Stimulated activated CD4-positive, alpha-beta T cell treated with anti-CD3 and anti-CD28 coated beads, Interleukin-4, amount 100 ng/mL, for 4 hours (primary cell): ENCODE measurements at regions not wholly inside any gene's neighbourhood (a gene's known extent, or its start where the extent isn't known, plus 50 kb on each side); places are given as distances from the start of the nearest gene placed in this dataset.
"Not testable (repeated sequence)": the region's sequence is repeated elsewhere in the genome, so short reads cannot be mapped to it uniquely, and the experiment has no call there.

Experiments
- DNase-seq, 2 experiments: peaks; one replicate each; pipeline ENCODE4 v3.0.0-alpha.2; 2020

DNA sequence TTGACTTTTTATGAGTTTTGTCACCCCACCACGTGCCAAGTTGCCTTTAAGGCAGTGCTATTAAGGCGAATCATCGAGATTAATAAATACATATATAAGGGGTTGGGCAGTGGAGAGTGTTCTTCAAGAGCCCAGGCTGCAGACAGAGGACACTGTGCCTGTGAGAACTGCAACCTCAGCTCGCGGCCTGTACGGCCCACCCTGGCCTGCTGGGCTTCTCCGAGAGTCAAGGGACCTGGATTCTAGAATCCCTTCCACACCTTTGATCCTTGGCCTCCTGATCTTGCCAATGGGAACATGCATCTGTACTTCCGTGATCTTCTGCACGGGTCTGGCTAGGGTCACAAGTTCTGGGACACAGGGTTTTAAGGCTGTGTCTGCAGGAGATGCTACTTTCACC, 54.5 kb downstream of the IRX5 start:
- DNase-seq, result no peak

DNA sequence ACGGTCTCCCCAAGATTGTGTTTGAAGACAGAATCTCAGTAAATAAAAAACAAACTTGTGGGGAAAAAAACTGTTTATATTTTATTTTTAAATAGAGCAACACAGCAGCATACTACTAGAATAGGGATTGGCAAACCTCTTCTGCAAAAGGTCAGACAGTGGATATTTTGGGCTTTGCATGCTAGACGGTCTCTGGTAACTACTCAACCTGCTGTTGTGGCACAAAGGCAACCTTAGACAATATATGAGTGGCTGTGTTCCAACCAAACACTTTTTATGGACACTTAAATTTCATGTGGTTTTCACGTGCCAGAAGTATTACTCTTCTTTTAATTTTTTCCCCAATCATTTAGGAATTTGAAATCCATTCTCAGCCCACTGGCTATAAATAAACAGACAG, 55.0 kb downstream of the IRX5 start:
- no peak for DNase-seq

DNA sequence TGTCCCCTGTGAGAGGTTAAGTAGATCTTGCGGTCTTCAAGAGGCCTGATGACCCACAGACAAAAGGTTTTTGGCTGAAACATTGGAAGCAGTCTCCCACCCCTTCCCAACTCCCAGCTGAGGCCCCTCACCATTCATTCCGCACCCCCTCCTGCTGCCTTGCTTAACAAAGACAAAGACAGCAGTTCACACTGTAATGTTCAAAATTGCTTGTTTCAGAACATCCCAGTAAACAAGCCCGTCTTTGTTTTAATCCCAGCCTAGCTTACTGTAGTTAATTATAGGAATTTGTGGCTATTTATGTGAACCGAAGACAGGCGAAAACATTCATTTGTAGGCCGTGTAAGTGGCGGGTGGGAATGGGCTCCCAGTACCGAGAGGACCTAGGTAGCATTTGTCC, 55.7 kb downstream of the IRX5 start:
- no peak for DNase-seq

DNA sequence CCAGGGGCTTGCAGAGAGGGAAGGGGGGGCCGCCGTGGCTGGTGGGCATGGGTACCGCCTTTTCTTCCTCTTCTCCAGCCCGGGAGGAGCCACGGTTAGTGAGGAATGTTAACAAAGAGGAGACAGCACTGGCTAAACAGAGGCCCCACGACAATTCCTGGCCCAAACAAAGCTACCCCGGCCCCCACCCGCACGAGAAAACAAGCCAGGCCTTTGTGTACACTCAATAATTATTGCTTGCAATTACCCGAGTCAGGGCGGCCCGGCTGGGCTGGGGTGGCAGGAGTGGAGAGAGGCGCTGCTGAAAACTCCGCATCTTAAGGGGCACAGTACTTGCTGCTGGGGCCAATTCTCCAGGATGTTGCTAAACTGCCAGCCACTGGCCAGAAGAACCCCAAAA, 56.4 kb downstream of the IRX5 start:
- no peak for DNase-seq

DNA sequence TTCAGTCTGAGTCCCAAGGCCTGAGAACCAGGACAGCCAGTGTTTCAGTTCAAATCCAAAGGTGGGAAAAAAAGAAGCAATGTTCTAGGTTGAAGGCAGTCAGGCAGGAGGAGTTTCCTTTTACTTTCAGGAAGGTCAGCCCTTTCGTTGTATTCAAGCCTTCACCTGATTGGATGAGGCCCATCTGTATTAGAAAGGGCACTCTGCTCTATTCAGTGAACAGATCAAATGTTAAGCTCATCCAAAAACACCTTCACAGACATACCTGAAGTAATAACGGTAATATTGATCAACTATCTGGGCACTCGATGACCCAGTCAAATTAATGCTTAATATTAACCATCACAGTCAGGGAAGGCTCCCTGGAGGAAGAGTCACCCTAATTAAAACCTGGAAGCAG, 60.9 kb downstream of the IRX5 start:
- DNase-seq, result no peak

DNA sequence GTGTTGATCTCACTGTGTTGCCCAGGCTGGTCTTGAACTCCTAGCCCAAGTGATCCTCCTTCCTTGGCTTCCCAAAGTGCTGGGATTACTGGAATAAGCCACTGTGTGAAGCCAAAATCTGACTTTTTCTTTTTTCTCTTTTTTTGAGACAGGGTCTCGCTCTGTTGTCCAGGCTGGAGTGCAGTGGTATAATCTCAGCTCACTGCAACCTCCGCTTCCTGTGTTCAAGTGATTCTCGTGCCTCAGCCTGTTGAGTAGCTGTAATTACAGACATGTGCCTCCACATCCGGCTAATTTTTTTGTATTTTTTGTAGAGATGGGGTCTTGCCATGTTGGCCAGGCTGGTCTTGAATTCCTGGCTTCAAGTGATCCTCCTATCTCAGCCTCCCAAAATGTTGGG, 61.3 kb downstream of the IRX5 start:
- DNase-seq, result not testable (repeated sequence)

DNA sequence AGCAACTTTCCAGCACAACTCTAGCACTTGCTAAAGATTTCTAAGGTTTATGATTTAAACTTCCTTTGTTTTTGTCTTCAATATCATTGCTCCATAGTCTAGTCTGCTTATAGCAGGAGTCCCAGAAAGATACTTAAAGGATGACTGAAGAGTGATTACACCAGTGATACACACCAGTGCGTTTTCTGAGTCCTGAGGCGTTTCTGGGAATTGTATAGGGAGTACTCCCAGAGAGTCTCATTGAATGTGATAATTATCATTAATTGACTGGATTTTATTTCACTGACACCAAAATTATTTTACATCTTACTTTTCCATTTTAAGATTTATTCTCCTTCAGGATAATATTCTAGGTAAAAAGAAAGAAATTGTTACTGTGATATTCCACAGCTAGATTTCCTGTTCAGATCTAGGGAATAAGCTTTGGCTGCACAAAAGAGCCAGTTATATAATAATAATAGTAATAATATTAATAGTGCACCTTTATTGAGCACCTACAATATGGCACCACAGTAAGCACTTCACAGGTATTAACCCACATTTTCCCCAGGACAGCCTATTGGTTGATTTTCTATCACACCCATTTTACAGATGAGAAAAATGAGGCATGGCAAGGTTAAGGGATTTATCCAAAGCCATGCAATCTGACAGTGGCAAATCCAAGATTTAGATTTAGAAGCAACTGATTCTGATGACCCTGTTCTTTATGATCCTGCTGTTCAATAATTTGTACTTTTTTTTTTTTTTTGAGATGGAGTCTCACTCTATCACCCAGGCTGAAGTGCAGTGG, 62.6 kb downstream of the IRX5 start:
- DNase-seq, result no peak

DNA sequence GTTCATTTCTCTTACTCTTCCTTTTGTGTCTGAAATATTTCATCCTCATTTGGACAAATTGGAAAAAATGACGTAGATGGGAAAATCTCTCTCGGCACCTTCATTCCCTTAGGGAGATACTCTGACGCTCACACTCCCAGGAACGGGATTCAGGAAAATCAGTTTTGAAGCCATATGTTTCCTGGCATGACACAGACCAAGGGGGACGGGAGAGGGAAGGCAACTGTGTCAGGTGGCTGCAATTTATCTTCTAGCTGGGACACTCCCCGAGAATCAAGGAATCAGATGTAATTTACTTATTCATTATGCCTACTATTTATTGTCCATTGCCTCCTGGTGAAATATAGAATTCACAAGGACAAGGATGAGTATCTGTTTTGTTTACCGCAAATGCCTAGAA, 65.5 kb downstream of the IRX5 start:
- no peak for DNase-seq

DNA sequence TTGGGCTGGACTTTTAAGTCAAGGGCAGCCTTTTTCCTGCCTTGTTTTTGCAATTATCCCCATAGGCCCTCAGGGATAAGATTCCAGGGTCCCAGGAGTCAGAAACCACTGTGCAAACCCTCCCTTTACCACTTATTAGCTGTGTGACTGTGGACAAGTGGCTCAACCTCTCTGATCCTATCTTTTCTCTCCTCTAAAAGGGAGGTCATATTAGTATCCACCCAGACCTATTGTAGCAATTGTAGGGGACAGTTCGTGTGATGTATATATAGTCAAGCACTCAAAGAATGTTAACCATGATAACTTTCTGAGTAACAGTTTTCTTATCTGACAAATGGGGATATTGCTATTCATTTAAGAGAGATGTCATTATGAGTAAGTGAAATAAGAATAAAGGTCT, 68.2 kb downstream of the IRX5 start:
- no peak for DNase-seq

DNA sequence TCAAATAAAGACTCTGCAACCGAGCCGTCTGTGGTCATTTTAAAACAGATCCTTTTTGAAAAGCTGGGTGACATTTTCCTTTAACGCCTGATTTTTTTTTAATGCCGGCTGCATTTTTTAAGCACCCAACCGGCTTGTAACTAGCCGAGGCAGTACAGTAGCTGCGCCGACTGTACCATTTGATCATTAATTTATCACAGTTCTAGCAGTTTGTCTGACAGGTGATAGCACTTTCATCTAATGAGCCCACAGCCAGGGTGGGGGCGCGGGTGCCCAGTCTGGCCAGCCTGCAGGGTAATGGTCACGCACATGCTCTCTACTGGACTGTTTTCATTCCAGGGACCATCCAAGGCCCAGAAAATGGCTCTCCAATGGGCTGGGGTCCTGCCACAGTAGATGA, 68.8 kb downstream of the IRX5 start:
- no peak for DNase-seq

DNA sequence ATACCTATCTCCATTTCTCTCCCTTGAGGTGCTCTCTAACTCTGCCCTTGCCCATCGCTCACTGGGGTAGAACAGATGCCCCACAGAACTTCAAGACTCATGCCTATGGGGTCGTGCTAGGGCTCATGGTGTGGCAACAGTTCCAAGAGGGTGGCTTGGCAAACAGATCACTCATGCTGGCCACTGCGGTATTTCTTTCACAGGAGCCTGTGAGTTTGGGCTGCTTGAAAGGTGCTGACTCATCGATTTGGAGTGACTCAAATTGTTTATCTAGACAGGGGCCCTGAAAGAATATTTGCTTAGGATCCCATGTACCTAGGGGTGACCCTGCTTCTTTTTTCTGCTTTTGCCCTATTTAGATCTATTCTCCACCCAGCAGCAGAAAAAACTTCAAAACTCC, 69.9 kb downstream of the IRX5 start:
- DNase-seq, result no peak

DNA sequence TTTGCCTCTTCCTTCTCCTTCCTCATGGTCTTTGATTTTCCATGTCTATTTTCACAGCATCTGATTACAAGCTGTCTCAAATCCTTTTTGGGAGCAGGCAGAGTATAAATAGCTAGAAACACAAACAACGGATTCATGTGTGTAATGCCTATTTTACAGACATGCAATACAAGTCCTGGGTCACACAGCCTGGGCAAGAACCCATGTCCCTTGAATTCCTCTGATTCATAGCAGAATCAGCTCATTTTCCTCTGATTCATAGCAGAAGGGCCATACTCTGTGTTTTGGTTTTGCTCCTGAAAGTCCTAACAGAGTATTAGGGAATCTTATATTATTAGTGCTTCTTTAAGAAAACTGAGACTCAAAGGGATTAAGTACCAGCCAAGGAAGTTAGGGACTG, 71.3 kb downstream of the IRX5 start:
- DNase-seq, result no peak

DNA sequence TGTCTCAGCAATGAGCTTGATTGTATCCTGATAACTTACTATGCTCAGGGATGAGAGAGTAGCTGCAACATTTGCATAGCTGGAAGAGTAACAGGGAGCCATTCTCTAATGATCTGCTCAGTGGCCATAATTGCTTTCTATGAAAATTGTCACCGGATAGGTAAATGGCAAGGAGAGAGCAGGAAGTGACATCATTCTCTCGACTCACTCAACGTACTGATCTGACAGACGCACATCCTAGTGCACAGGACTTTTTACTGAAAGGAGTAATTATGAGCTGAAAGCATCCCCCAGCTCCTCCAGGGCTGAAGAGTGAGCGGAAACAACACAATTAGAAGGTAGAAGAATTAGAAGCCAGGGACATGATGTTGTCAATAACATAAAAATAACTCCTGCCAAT, 71.8 kb downstream of the IRX5 start:
- no peak for DNase-seq

DNA sequence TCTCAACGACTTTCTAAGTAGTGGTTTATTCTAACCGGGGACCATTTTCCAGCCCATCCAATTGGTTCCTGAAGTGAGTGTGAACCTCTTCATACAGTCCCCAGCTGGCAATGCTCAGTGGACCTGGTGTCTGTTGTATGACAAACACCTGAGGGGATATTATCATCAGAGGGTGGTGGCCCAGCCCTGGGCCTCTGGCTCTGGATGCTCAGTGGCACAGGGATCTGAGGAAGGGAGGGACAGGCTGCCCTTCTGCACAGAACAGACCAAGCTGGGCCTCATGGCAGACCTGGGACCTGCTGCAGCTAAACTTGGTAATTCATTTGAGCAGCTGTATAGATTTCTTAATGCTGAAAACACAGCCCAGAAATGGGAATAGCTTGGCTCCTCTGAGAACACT, 72.6 kb downstream of the IRX5 start:
- DNase-seq, result no peak

DNA sequence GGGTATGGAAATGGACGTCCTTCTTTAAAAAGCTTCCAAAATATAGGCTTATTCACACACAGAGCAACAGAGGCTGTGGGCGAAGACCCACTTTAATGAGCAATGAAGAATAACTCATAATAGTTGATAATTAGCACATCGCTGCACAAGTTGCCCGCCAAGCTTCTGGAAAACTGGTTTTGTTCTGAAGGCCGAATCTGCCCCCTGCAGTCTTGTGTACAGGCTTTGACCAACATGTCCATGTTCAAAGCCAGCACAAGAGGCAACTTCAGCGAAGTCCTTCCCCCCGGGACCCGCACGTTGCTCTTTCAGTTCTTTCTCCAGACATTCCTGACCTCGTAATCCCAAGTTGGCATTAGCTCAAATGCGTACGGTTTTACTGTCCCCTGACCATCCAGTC, 73.3 kb downstream of the IRX5 start:
- DNase-seq, result no peak

DNA sequence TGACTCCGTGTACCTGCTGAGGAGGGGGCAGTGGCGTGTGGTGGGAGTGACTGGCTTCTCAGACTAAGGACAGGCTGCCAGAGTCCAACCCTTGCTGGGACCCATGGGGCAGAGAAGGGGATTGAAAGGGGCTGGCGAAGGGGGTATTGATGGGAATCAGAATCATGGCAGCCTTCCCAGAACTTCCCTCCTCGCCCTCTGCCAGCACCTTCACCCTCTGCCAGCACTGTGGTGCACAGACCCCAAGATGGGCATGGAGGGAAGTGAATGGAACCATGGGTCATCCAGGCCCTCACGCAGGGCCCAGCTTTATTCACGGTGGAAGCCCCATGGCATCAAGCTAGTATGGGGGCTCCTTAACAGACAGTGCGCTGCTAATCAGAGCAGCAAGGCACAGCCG, 76.8 kb downstream of the IRX5 start:
- DNase-seq, result no peak

DNA sequence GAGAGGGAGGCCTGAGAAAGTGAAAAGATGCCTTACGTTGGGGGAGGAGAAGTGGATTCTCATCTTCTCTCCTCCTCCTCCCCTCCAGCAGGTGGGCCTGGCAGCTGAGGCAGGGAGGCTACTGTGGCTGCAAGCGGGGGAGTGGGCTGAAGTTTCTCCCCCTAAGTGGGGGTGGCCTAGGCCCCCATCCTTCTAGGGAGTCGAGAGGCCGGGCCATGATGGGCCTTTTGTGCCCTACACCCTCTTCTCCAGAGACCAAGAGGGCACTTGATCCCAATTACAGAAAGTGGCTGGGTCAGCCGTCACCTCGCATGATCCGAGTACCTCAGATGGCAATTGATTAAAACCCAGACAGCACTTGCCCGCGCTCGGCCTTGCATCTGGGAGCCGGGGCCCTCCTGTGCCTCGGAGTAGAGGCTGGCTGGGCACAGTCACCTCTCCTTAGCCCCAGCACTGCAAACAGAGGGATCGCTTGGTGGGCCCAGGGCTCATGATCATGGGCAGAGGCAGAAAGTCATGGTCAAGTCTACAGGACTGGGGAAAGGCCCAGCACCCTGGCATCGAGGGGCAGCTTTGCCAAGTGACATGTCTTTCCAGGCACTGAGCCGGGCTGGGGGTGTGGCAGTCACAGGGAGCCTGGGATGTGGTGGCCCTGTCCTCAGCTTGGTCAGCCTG, 78.3 kb downstream of the IRX5 start:
- no peak for DNase-seq

DNA sequence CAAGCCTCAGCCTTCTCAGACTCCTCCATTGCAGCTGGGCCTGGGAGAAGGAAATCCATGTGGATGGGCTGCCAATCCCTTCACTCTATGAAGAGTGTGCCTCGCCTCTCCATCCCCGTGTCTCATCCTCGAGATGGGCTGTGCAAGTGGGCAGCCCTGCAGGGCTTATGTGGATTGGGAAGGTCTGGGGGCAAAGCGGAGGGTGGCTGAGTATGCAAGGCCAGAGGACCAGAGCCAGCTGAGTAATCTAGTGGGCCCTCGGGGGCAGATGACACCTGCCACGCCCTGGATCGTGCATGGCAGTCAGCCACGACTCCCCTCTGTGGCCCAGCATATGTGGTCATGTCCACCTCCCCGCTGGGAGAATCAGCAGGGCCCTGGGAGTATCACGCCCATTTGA, 78.9 kb downstream of the IRX5 start:
- DNase-seq, result no peak

DNA sequence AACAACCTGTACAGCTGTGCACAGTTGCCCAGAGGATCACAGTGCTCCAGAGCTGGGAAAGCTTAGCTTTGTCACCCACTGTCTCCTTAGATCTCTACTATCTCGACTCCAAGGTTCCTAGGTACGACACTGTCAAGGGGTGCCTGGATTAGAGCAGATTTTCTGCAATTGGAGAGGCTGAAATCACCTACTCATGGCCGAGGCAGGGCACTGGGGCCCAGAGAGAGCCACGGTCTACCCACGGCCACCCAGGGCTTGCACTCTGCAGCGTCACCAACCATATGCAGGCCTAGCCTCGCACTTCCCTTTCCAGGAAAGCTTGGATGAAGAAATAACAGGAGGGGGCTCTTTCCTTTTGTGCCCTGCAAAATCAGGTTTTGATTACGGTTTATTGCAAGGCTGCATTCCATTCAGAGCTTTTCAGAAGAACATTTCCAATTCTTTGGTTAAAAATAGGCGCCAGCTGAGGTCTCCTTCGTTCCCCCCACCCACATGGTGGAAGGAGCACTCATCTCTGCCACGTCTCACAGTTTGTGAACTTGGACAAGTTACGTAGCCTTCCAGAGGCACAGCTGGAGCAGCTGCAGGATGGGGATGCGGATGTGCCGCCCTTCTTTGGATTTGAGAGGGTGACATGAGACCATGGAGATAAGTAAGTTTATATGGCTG, 80.0 kb downstream of the IRX5 start:
- no peak for DNase-seq

DNA sequence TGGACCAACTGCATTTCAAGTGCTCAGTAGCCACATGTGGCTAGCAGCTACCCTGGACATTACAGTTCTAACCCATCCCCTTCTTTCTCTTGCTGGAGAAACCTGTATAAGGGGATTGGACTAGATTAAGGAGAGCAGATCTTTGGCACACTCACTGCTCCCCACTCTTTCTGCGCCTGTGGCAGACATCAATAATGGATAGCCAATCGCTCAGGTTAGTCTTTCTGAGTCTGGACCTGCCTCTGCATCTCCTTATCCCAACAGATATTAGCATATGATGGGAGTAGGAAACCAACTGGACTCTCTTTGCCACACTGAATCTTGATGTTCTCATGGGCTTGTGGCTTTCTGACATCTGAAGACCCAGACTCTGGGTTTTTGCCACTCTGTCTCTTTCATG, 81.7 kb downstream of the IRX5 start:
- no peak for DNase-seq

DNA sequence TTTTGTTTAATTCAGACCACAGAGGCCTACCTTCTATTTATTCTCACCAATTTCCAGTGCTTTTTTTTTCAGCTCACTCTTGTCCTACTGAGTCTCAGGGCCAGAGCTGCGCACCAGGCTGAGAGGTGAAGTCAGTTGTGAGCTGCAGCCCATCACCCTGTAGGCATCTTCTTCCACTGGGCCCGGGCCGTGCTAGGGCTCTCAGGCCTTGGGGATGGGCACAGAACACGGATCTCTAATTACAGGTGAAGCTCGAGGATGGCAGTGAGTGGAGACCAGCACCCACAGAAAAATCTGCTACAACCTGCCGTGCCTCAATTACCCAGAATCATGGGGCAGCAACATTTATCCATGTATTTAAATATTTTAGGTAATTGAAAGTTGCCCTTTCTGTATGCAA, 82.1 kb downstream of the IRX5 start:
- no peak for DNase-seq

DNA sequence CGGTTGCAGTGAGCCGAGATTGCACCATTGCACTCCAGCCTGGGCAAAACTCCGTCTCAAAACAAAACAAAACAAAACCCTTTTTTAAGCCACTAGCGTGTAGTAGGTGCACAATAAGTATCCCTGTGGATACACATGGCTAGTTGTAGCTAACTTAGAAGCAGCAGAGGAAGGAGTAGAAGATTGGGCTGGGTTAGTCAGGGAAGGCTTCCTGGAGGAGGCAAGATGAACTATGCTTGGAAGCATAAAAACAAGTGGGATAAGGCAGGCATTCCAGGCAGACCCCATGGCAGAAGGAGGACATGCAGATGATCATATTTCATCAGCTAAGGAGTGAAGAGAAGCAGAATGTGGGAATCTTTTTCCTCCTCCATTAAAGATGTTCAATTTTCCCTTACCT, 83.4 kb downstream of the IRX5 start:
- DNase-seq, result no peak

DNA sequence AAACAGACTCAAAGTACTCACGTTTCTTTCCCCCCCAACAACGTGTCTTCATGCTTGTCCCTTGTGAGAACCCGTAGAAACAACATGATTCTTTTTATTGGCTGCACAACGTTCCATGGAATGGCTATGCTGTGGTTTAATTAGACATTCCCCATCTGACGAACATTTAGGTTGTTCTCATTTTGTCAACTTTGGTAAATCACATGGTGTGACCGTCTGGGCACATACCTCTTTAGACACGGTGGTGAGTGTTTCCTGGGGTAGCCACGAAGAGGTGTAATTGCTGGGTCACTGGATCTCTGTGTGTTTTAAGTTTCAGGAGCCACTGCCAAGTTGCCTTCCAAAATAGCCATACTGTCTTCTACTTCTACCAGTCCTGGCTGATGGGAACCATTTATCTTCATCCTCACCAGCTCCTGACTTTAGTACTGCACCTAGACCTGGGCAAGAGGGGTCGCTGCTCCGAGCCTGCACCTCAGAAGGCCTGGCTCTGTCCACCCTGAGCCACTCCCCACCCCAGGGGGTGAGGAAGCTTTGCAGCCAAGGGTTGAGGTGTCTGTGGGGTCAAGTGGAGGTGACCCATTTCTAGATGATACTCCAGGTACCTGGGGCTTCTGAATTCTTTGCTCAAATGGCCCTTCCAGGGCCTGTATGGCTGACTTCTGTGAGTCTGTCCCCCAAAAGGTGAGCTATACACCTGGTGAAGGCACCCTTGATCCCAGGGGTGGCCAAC, 84.7 kb downstream of the IRX5 start:
- DNase-seq, result no peak

DNA sequence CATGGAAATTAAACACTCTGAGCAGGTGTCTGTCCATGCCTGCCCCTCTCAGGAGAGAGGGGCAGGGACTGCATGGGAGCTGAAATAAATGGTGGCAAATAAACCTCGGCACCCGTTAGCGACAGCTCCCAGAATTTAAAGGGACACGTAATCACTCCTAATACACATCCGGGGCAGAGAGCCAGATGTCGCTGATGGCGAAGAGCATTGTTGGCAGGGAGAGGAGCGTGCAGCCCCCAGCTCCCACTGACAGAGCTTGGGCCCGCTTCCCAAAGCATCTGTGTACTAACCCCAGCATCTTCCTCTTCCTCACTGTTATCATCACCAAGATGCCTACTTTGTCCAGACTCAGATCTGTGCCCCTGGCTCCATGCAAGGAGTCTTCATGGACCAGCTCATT, 85.8 kb downstream of the IRX5 start:
- DNase-seq, result no peak
